ENCODE measurements at regions not wholly inside any gene's neighbourhood (a gene's known extent, or its start where the extent isn't known, plus 50 kb on each side); places are given as distances from the start of the nearest gene placed in this dataset.

DNA sequence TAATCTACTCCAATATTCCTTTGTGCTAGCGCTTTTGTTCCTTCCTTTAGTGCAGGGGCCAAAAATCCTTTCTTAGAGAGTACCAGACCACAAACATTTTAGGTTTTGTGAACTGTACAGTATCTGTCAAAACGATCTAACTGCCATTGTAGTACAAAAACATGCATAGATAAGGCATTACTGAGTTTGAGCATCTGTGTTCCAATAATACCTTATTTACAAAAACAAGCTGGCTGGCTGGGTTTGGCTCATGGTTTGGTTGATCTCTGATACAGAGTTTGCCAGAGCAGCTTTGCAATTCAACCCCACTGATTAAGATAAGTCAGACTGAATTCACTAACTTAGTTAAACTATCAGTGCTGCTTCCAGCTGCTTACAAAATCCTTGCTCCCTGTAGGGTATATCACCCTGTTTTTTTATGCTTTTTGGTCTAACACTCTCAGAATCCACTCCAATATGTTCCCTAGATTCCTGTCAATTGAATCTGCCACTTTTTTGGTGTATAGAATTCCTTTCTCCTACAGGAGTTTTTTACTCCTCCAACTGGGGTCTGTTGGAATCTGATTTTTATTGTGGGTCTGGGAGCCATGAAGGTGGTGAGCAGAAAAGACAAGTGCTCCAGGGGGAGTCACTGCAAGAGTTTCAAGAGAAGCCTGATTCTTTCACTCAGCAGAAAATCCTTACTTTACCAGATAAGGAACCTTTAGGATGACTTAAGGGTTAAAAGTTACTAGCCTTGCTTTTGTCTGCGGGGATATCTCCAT is 1399.4 kb downstream of the EFNB2 start:
- no peak for DNase-seq (ENCODE audit: extremely low spot score)
- TF ChIP-seq, protein P1, sequence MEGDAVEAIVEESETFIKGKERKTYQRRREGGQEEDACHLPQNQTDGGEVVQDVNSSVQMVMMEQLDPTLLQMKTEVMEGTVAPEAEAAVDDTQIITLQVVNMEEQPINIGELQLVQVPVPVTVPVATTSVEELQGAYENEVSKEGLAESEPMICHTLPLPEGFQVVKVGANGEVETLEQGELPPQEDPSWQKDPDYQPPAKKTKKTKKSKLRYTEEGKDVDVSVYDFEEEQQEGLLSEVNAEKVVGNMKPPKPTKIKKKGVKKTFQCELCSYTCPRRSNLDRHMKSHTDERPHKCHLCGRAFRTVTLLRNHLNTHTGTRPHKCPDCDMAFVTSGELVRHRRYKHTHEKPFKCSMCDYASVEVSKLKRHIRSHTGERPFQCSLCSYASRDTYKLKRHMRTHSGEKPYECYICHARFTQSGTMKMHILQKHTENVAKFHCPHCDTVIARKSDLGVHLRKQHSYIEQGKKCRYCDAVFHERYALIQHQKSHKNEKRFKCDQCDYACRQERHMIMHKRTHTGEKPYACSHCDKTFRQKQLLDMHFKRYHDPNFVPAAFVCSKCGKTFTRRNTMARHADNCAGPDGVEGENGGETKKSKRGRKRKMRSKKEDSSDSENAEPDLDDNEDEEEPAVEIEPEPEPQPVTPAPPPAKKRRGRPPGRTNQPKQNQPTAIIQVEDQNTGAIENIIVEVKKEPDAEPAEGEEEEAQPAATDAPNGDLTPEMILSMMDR (IDR thresholded peaks at IDR 0.05; ENCODE audit: control extremely low read depth, extremely low read depth, low read depth, missing control alignments): no peak
- CTCF ChIA-PET: no interaction called here
- POLR2A ChIA-PET: no interaction called here

DNA sequence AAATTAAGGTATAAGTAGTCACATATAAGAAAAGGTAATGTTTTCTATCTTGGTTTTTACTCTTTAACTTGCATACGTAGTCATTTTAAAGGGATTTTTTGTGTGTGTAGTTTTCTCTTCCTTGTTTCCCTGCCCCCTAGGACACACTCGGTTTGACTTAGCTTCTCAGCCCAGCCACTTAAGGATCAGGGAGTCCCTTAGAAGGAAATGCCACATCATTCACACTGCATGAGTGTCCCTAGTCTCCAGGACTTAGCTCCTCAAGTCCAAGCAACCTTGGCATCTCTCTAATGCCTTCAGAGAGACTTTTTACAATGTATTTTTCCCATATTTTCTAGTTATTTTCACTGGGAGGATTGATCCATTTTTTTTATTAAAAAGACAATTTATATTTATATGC is 1407.7 kb downstream of the EFNB2 start:
- ChIA-PET CTCF (interaction anchor here (0.8 kb wide), 1 partner anchor 11 kb away, joined by 3 read pairs; no protein-coding TSS in a partner anchor), POLR2A (no interaction called here)
- no peak for DNase-seq (ENCODE audit: extremely low spot score)
- TF ChIP-seq, protein P1 (IDR thresholded peaks at IDR 0.05; ENCODE audit: control extremely low read depth, extremely low read depth, low read depth, missing control alignments): no peak

DNA sequence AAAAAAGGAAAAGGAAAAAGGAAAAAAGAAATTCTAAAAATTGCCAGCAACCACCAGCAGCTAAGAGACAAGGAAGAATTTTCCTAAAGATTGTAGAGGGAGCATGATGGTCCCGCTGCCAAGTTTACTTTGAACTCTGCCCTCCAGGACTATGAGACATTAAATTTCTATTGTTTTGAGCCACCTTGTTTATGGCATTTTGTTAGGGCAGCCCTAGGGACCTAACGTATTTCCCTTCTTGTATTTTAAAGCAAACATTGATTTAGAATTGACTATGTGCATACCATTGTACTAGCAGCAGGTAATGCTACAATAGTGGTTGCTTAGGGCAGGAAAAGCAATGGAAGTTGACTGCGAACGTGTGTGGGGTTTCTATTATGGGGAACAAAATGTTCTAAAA is 1414.2 kb downstream of the EFNB2 start:
- CTCF ChIA-PET: no interaction called here
- TF ChIP-seq, protein P1 (IDR thresholded peaks at IDR 0.05; ENCODE audit: control extremely low read depth, extremely low read depth, low read depth, missing control alignments): no peak
- DNase-seq (ENCODE audit: extremely low spot score): no peak
- POLR2A ChIA-PET: interaction anchor here (0.6 kb wide), 1 partner anchor 1903 kb away, joined by 3 read pairs; no protein-coding TSS in a partner anchor

DNA sequence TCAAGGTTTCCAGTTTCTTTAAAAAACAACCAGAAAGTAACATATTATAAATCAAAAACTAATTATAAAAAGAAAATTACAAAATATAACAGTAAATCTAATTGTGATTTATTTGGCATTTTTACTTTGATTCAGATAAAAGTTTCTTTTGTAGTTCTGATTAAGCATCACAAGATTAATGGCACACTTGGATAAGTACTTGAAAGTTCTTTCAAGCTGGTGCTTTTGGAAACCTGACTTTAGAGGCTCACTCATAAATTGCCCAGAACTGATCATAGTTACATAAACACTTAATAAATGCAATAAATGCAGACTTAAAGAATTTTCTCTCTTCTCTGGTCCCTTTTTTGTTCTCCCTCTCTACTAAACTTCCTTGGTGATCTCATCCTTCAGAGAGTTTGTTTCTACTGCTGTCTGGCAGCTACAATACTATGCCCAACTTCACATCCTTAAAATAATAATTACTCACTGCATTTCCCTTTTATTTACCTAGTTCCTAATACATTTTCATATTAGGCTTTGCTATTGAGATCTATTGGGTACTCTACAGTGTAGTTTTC is 1417.0 kb downstream of the EFNB2 start:
- TF ChIP-seq, protein P1 (IDR thresholded peaks at IDR 0.05; ENCODE audit: control extremely low read depth, extremely low read depth, low read depth, missing control alignments): no peak
- ChIA-PET CTCF (no interaction called here), POLR2A (no interaction called here)
- DNase-seq (ENCODE audit: extremely low spot score): no peak

DNA sequence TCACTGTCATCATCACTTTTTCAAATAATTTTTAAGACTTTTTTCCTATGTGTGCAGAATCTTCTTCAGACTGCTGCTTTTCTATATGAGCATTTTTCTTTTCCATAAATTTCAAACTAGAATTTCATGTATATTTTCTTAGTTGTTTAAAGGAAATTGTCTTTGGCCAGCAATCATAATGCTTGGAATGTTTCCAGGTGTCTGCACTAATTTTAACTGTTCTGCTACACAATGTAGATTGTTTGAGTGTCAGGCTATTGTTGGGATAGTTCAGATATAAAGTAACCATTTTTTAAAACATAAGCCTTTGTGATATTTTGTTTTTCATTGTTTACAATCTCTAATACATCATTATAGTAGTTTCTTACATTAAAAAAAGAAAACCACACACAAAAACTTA is 1418.5 kb downstream of the EFNB2 start:
- TF ChIP-seq, protein P1 (IDR thresholded peaks at IDR 0.05; ENCODE audit: control extremely low read depth, extremely low read depth, low read depth, missing control alignments): no peak
- POLR2A ChIA-PET: no interaction called here
- CTCF ChIA-PET: interaction anchor here (1.7 kb wide), 1 partner anchor 11 kb away, joined by 3 read pairs; no protein-coding TSS in a partner anchor
- DNase-seq (ENCODE audit: extremely low spot score): no peak

DNA sequence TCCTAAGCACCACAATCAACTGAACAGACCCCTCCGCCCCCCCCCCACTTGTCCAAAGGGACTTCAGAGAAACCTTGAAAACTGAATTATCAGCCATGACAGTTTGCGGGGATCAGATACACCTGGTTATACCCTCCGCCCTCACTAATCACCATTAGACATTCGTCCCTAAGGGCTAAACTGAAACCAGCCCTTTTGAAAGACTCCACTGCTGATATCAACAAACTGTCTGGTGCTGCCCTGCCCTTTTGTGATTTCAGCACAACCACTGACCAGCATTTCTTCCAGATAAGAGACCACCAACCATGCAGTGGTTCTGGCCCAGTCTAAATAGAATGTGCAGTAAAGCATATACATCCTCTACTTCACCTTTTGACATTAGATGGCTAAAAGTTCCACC is 1422.9 kb downstream of the EFNB2 start:
- TF ChIP-seq, protein P1 (IDR thresholded peaks at IDR 0.05; ENCODE audit: control extremely low read depth, extremely low read depth, low read depth, missing control alignments): no peak
- POLR2A ChIA-PET: no interaction called here
- CTCF ChIA-PET: no interaction called here
- DNase-seq (ENCODE audit: extremely low spot score): no peak
